Retinal pigment epithelial cell (primary cell): ENCODE measurements at regions not wholly inside any gene's neighbourhood (a gene's known extent, or its start where the extent isn't known, plus 50 kb on each side); places are given as distances from the start of the nearest gene placed in this dataset.
A peak's percentile ranks its signal among the peaks of the same experiment; 100 is the strongest.

Experiments
- DNase-seq: peaks from one replicate; pipeline ENCODE4 v3.0.0-alpha.2; 2010; ENCODE audit warnings: low read depth
- H3K4me3 ChIP-seq: 2 replicates; pipeline ENCODE4 v1.5.1; 2011; ENCODE audit warnings: mild to moderate bottlenecking, low read length, control low read depth, moderate library complexity
- CTCF ChIP-seq: conservative IDR thresholded peaks from 2 replicates; pipeline ENCODE4 v1.5.1; 2011; ENCODE audit warnings: low read depth, low read length, control low read depth, inconsistent platforms

- no peak for TF ChIP-seq CTCF
- no peak overlapping the region for H3K4me3 ChIP-seq
- no peak for DNase-seq
These were observed 111.7 kb upstream of the KCNJ15 start for GRCh38 chr21:38145104-38145503.

GRCh38 chr21:38147391-38147790, 109.4 kb upstream of the KCNJ15 start:
- no peak for TF ChIP-seq CTCF
- no peak overlapping the region for H3K4me3 ChIP-seq
- no peak for DNase-seq

- no peak for DNase-seq
These were observed 108.7 kb upstream of the KCNJ15 start for GRCh38 chr21:38148046-38148445.

GRCh38 chr21:38151021-38151645, 105.7 kb upstream of the KCNJ15 start:
- no peak overlapping the region for H3K4me3 ChIP-seq
- no peak for TF ChIP-seq CTCF
- DNase-seq = no peak

More at GRCh38 chr21:38148046-38148445, 108.7 kb upstream of the KCNJ15 start:
- TF ChIP-seq CTCF = no peak
- H3K4me3 ChIP-seq = no peak overlapping the region

- TF ChIP-seq CTCF = no peak
- no peak overlapping the region for H3K4me3 ChIP-seq
- no peak for DNase-seq
These were observed 100.6 kb upstream of the KCNJ15 start for GRCh38 chr21:38156200-38156599.

- no peak overlapping the region for H3K4me3 ChIP-seq
- TF ChIP-seq CTCF = peak; percentile 88
- DNase-seq = peak; percentile 25
These were observed 97.4 kb upstream of the KCNJ15 start for GRCh38 chr21:38159355-38159754.

GRCh38 chr21:38165466-38166172, 91.2 kb upstream of the KCNJ15 start:
- TF ChIP-seq CTCF = no peak
- no peak overlapping the region for H3K4me3 ChIP-seq
- DNase-seq = no peak
